HUES6 (cell line): ENCODE measurements at regions not wholly inside any gene's neighbourhood (a gene's known extent, or its start where the extent isn't known, plus 50 kb on each side); places are given as distances from the start of the nearest gene placed in this dataset.

ENCODE experiments used
- H3K27ac ChIP-seq: 2 replicates; pipeline ENCODE4 v1.7.0; 2013; ENCODE audit warnings: low read depth, mild to moderate bottlenecking, low read length, inconsistent platforms
- H3K27me3 ChIP-seq: 2 replicates; pipeline ENCODE4 v1.6.1; 2013; ENCODE audit warnings: low read length; ENCODE audit not compliant: control insufficient read depth, insufficient read depth
- H3K36me3 ChIP-seq: 2 replicates; pipeline ENCODE4 v1.6.1; 2013; ENCODE audit warnings: low read length; ENCODE audit not compliant: control insufficient read depth, insufficient read depth
- H3K4me1 ChIP-seq: 2 replicates; pipeline ENCODE4 v1.6.1; 2013; ENCODE audit warnings: low read length; ENCODE audit not compliant: control insufficient read depth, insufficient read depth
- H3K4me3 ChIP-seq: 2 replicates; pipeline ENCODE4 v1.5.1; 2013; ENCODE audit warnings: low read depth, low read length
- H3K9ac ChIP-seq: one replicate; pipeline ENCODE4 v1.6.1; 2013; ENCODE audit warnings: mild to moderate bottlenecking, low read length
- H3K9me3 ChIP-seq: 2 replicates; pipeline ENCODE4 v1.6.1; 2013; ENCODE audit warnings: low read depth, low read length; ENCODE audit not compliant: control insufficient read depth, insufficient read depth

- Histone ChIP-seq H3K27me3 (no peaks in the 10 kb centered on the region), H3K4me1 (no peaks in the 10 kb centered on the region), H3K9ac (no peak overlapping the region), H3K4me3 (no peak overlapping the region), H3K9me3 (no peaks in the 10 kb centered on the region), H3K36me3 (no peaks in the 10 kb centered on the region), H3K27ac (no peak overlapping the region)
Observed at GRCh38 chr2:66925128-66925527, 472.0 kb upstream of the ETAA1 start.

GRCh38 chr2:66926594-66927112 is 470.5 kb upstream of the ETAA1 start:
- H3K9me3 ChIP-seq = no peaks in the 10 kb centered on the region
- H3K4me3 ChIP-seq = no peak overlapping the region
- no peaks in the 10 kb centered on the region for H3K4me1 ChIP-seq
- H3K36me3 ChIP-seq = no peaks in the 10 kb centered on the region
- H3K27me3 ChIP-seq = no peaks in the 10 kb centered on the region
- H3K9ac ChIP-seq = no peak overlapping the region
- no peak overlapping the region for H3K27ac ChIP-seq

GRCh38 chr2:66929632-66930338 is 467.3 kb upstream of the ETAA1 start:
- Histone ChIP-seq H3K9ac (no peak overlapping the region), H3K27me3 (no peaks in the 10 kb centered on the region), H3K4me3 (no peak overlapping the region), H3K36me3 (no peaks in the 10 kb centered on the region), H3K4me1 (no peaks in the 10 kb centered on the region), H3K27ac (no peak overlapping the region), H3K9me3 (no peaks in the 10 kb centered on the region)

GRCh38 chr2:66930339-66931220 is 466.6 kb upstream of the ETAA1 start:
- Histone ChIP-seq H3K27me3 (no peaks in the 10 kb centered on the region), H3K9ac (no peak overlapping the region), H3K4me3 (no peak overlapping the region), H3K9me3 (no peaks in the 10 kb centered on the region), H3K27ac (no peak overlapping the region), H3K36me3 (no peaks in the 10 kb centered on the region), H3K4me1 (no peaks in the 10 kb centered on the region)

- Histone ChIP-seq H3K27ac (no peak overlapping the region), H3K4me1 (no peaks in the 10 kb centered on the region), H3K9me3 (no peaks in the 10 kb centered on the region), H3K27me3 (no peaks in the 10 kb centered on the region), H3K4me3 (no peak overlapping the region), H3K36me3 (no peaks in the 10 kb centered on the region), H3K9ac (no peak overlapping the region)
Observed at GRCh38 chr2:66938471-66938967, 458.6 kb upstream of the ETAA1 start.

GRCh38 chr2:66940080-66940479 is 457.1 kb upstream of the ETAA1 start:
- Histone ChIP-seq H3K36me3 (no peaks in the 10 kb centered on the region), H3K4me3 (no peak overlapping the region), H3K9me3 (no peaks in the 10 kb centered on the region), H3K9ac (no peak overlapping the region), H3K4me1 (no peaks in the 10 kb centered on the region), H3K27me3 (no peaks in the 10 kb centered on the region), H3K27ac (no peak overlapping the region)

GRCh38 chr2:66948234-66948633 is 448.9 kb upstream of the ETAA1 start:
- H3K4me3 ChIP-seq = no peak overlapping the region
- H3K9me3 ChIP-seq = no peaks in the 10 kb centered on the region
- H3K9ac ChIP-seq = no peak overlapping the region
- H3K27me3 ChIP-seq = no peaks in the 10 kb centered on the region
- H3K36me3 ChIP-seq = no peaks in the 10 kb centered on the region
- no peaks in the 10 kb centered on the region for H3K4me1 ChIP-seq
- H3K27ac ChIP-seq = no peak overlapping the region

- no peak overlapping the region for H3K9ac ChIP-seq
- H3K9me3 ChIP-seq = no peaks in the 10 kb centered on the region
- no peaks in the 10 kb centered on the region for H3K27me3 ChIP-seq
- H3K4me1 ChIP-seq = no peaks in the 10 kb centered on the region
- H3K4me3 ChIP-seq = no peak overlapping the region
- H3K27ac ChIP-seq = no peak overlapping the region
- H3K36me3 ChIP-seq = no peaks in the 10 kb centered on the region
Observed at GRCh38 chr2:66957198-66957597, 439.9 kb upstream of the ETAA1 start.

GRCh38 chr2:66957677-66958076 is 439.5 kb upstream of the ETAA1 start:
- H3K27ac ChIP-seq = no peak overlapping the region

GRCh38 chr2:66960161-66960560 is 437.0 kb upstream of the ETAA1 start:
- Histone ChIP-seq H3K9ac (no peak overlapping the region), H3K9me3 (no peaks in the 10 kb centered on the region), H3K4me1 (peaks cover 13% of the 10 kb centered on the region), H3K27me3 (no peaks in the 10 kb centered on the region), H3K27ac (no peak overlapping the region), H3K4me3 (no peak overlapping the region), H3K36me3 (no peaks in the 10 kb centered on the region)

More at GRCh38 chr2:66957677-66958076, 439.5 kb upstream of the ETAA1 start:
- Histone ChIP-seq H3K9me3 (no peaks in the 10 kb centered on the region), H3K9ac (no peak overlapping the region), H3K4me3 (no peak overlapping the region), H3K36me3 (no peaks in the 10 kb centered on the region), H3K27me3 (no peaks in the 10 kb centered on the region), H3K4me1 (peaks cover 3% of the 10 kb centered on the region)

- H3K4me3 ChIP-seq = no peak overlapping the region
- no peaks in the 10 kb centered on the region for H3K36me3 ChIP-seq
- H3K4me1 ChIP-seq = peaks cover 13% of the 10 kb centered on the region
- no peak overlapping the region for H3K9ac ChIP-seq
- H3K27me3 ChIP-seq = no peaks in the 10 kb centered on the region
- H3K9me3 ChIP-seq = no peaks in the 10 kb centered on the region
- H3K27ac ChIP-seq = no peak overlapping the region
Observed at GRCh38 chr2:66962716-66963115, 434.4 kb upstream of the ETAA1 start.
